HCEC 1CT (cell line): ENCODE measurements at regions not wholly inside any gene's neighbourhood (a gene's known extent, or its start where the extent isn't known, plus 50 kb on each side); places are given as distances from the start of the nearest gene placed in this dataset.
"Not testable (repeated sequence)": the region's sequence is repeated elsewhere in the genome, so short reads cannot be mapped to it uniquely, and the experiment has no call there.

Experiments
- DNase-seq: peaks from one replicate; pipeline ENCODE4 v3.0.0-alpha.2; 2017

DNA sequence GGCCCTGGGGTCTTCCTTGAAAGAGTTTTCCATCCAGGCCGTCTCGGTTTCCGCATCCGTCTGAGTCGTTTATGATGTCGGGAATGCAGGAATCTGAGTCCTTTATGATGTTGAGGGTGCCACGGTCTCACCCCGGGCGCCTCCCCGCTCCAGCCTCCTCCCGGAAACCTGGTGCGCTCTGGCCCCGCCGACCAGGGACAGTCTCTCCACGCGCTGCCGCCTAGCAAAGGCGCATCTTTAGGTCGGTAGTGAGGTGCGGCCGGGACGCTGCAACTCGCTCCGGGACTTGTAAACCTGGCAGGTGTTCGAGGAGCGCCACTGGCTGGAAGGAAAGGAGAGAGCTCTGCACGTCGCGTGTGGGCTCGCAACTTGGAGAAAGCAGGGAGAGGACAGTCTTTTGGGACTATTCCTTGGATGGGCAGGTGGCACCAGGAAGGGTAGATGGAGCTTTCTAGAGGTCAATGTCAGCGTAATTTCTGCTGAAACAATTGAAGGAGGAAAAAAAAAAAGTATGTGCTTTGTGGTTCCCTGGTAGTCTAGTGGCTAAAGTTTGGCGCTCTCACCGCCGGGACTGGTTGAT is 132.0 kb downstream of the FAM72B start:
- DNase-seq: not testable (repeated sequence)

- DNase-seq: not testable (repeated sequence)
Observed at GRCh38 chr1:121054928-121055327, 129.2 kb downstream of the FAM72B start.

- not testable (repeated sequence) for DNase-seq
Observed at GRCh38 chr1:121066925-121067324, 117.2 kb downstream of the FAM72B start.

DNA sequence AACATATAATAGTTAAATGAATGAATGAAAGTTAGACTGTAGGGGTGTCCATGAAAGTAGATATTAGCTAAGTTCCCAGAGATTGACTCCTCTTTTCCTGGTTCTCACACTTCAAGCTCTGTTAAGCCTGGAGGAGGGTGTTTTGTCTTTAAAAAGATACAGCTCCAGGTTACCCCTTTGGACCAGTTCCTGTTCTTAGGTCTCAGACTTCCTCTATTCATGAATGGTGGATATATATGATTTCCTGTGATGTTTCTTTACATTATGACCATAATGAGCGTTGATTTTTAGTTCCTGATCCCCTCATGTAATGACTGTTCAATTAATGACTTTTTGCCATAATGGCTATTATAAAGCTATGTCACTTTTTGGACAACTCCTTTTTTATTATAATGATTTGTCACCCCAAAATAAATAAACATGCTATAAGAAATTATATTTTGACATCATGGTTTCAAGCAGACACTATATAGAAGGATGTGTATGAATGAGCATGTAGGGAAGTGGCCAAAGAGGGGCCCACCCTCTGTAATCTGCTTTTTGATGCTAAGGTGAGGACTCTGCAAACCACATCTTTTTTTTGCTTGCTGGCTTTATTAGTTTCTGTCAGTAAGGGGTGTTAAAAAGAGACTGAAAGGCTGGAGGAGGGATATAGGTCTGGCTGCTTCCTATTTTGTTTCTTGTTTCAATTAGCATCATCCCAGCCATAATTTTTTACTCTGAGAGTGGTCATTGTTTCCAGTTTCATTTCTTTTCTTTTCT is 115.2 kb downstream of the FAM72B start:
- not testable (repeated sequence) for DNase-seq

DNA sequence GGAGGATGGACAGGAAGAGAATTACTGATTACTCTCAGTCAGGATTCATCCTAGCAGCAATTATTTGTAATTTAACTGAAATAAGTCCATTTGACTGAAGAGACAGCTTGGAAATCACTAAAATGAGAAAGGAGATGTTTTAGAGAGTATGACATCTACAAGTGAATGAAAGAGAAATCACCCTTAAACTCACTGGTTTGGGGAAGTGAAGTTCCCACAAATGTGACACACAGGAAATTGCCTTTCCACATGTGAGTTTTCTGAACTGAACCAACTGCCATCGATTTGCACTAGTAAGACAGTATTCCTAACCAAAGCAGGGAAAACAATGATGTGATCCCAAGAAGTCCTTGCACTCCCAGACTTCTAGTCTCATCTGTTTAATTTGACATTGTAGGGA is 110.3 kb downstream of the FAM72B start:
- not testable (repeated sequence) for DNase-seq

- not testable (repeated sequence) for DNase-seq
Observed at GRCh38 chr1:121075254-121075805, 108.8 kb downstream of the FAM72B start.

GRCh38 chr1:121076674-121077073 is 107.5 kb downstream of the FAM72B start:
- DNase-seq: not testable (repeated sequence)

- DNase-seq: not testable (repeated sequence)
Observed at GRCh38 chr1:121079655-121080054, 104.5 kb downstream of the FAM72B start.

DNA sequence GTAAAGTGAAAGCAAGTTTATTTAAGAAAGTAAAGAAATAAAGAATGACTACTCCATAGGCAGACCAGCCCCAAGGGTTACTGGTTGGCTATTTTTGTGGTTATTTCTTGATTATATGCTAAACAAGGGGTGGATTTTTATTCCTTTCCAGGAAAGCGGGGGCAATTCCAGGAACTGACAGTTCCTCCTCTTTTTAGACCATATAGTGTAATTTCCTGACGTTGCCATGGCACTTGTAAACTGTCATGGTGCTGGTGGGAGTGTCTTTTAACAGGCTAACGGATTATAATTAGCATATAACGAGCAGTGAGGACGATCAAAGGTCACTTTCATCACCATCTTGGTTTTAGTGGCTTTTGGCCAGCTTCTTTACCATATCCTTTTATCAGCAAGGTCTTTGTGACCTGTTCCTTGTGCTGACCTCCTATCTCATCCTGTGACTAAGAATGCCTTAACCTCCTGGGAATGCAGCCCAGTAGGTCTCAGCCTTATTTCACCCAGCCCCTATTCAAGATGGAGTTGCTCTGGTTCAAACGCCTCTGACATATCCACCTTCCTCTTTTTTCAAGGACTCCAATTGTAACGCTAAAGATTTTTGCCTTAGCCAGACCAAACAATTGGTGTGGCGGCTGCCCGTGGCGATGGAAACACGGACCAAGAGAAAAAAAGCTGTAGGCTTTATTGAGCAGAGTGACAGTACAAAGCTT is 103.8 kb downstream of the FAM72B start:
- DNase-seq: not testable (repeated sequence)

DNA sequence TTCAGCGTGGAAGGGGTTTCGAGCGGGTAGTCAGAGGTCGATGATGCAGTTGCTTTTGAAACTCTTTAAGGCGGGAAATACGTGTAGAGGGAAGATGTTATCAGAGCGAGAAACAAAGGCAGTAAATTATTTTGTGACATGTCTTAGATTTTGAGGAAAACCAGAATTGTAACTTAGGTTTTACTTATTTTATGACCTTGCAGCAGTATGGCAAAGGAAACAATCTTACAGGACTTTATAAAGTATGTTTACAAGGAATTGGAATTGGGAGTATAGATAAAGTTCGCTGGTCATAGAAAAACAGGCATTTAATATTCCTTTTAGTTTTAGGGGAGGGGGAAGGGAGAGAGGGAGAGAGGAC is 103.3 kb downstream of the FAM72B start:
- not testable (repeated sequence) for DNase-seq

DNA sequence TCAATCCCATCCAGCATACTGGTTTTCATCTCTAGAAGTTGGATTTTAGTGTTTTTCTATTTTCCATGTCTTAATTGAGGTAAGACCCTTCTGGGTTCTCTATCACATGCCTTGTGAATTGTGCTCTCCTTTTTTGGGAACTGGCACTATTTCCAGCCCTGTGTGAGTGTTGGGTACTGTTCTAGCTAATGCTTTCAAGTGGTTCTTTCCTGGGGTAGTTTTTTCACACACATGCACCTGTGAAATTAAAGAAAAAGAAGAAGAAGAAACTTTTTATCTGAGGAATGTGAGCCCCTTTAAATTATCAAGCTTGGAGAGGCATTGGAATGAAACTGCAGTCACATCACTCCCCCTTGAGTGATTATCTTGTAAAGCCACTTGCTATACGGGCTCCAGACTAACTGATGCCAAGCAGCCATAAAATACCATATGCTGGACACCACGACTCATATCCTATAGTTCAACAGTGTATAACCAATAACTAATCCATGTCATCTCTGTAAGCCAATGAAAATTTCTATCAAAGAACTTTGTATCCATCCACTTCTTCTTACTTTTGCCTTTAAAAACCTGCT is 102.4 kb downstream of the FAM72B start:
- DNase-seq: not testable (repeated sequence)

GRCh38 chr1:121082995-121083394 is 101.1 kb downstream of the FAM72B start:
- DNase-seq: not testable (repeated sequence)

DNA sequence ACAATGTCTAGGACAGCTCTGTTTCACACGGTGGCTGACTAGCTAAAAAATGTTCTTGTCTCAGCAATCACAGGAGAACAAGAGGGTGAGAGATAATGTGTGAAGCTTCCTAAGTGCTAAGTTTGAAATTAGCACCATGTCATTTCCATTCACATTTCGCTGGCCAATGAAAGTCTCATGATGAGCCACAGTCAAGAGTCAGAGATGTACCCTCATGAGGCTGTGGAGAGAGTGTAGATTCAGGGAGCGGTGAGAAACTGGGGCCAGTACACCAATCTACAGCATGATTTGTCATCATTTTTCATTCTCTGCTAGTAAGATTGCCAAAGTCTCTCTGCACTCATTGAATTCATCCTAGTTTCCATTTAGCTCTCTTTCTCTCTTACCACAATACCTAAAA is 97.9 kb downstream of the FAM72B start:
- DNase-seq: not testable (repeated sequence)

- not testable (repeated sequence) for DNase-seq
Observed at GRCh38 chr1:121087221-121087620, 96.9 kb downstream of the FAM72B start.

- DNase-seq: not testable (repeated sequence)
Observed at GRCh38 chr1:121088568-121088967, 95.6 kb downstream of the FAM72B start.

- not testable (repeated sequence) for DNase-seq
Observed at GRCh38 chr1:121092329-121092968, 91.7 kb downstream of the FAM72B start.

GRCh38 chr1:121095014-121095413 is 89.1 kb downstream of the FAM72B start:
- not testable (repeated sequence) for DNase-seq

DNA sequence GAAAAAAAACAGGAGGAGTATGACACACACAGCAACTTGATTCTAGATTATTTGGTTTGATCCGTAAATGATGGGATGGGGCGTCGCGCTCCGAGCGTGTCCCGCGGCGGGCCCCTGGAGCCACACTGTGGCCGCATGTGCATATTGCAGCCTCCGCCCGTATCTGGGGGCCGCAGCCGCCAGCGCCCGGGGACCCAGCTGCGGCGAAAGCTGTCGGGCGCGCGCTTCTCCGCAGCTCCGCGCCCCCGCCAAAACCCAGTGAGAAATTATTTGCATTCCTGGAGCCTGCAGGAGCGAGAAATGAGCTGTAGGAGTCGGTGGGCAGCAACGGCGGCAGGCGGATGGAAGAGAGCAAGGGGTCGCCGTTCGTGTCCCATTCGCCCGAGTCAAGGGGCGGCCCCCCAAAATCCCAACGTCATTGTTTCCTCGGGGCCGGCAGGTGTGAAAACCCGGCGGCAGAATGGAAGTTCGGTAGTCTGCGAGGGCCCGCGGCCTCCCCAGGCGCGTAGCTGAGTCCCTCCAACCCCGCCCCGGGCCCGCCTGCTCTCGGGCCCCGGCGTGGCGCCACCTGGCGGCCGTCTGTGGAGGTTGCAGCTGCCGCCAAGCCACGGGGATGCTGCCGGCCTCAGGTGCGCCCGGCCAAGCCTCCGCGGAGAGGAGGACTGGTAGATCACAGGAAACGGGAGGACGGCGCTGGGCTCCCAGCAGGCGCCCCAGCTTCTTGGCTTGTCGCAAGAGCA is 86.8 kb downstream of the FAM72B start:
- DNase-seq: peak; percentile 44

DNA sequence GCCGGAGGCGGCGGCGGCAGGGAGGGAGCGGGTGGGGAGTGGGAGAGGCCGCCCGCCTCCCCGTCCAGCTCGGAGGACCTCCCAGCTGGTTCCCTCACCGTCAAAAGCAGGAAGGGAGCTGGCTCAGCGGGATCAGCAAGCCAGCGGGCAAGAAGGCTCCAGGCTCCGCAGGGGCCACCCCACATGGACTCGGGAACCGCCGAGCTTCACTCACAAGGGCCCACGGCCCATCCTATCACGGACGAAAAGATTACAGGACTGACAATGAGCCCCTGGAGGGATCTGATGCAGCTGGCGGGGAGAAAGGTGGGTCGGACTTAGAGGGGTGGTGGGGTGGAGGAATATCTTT is 86.3 kb downstream of the FAM72B start:
- not testable (repeated sequence) for DNase-seq

DNA sequence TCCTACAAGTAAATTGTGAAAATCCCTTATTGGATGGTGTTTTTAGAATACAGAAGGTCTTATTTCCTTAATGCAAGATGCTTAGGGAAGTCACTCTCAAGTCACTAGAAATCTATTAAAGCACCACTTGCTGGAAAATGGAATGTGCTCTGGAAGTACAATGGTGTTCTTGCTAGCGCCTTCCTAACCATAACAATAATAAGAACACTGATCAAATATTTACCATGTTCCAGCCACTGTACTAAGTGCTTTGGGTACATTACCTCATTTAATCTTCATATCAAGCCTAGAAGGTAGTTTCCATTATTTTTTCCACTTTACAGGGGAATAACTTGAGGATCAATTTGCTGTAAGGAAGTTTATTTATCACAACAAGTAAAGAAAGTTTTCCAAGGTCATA is 75.1 kb downstream of the FAM72B start:
- not testable (repeated sequence) for DNase-seq

- DNase-seq: peak; percentile 0
Observed at GRCh38 chr1:121116522-121117297, 67.4 kb downstream of the FAM72B start.
